T-helper 2 cell treated with Interferon-gamma antibody and Interleukin-4, amounts not matched to agents 5 μg/mL and 100 μg/mL, for 36 hours (primary cell): ENCODE measurements at regions not wholly inside any gene's neighbourhood (a gene's known extent, or its start where the extent isn't known, plus 50 kb on each side); places are given as distances from the start of the nearest gene placed in this dataset.

Experiments
- DNase-seq: peaks from one replicate; pipeline ENCODE4 v3.0.0; 2021; ENCODE audit warnings: low spot score
- H3K27ac Mint-ChIP-seq: one replicate; pipeline ENCODE4 v1.8.0; 2021; ENCODE audit warnings: mild to moderate bottlenecking, mixed read lengths
- H3K27me3 Mint-ChIP-seq: one replicate; pipeline ENCODE4 v1.8.0; 2021; ENCODE audit warnings: low read depth, mixed read lengths
- H3K36me3 Mint-ChIP-seq: one replicate; pipeline ENCODE4 v1.8.0; 2021; ENCODE audit warnings: low read depth, mixed read lengths
- H3K4me1 Mint-ChIP-seq: one replicate; pipeline ENCODE4 v1.8.0; 2021; ENCODE audit warnings: low read depth, mixed read lengths
- H3K4me3 Mint-ChIP-seq: one replicate; pipeline ENCODE4 v1.8.0; 2022; ENCODE audit warnings: mild to moderate bottlenecking, moderate library complexity, mixed read lengths
- H3K9me3 Mint-ChIP-seq: one replicate; pipeline ENCODE4 v1.8.0; 2021; ENCODE audit warnings: mixed read lengths

GRCh38 chr1:57494530-57495079 lies 70.7 kb upstream of the DAB1 start:
- H3K27me3 Mint-ChIP-seq = no peaks in the 10 kb centered on the region
- H3K4me3 Mint-ChIP-seq = no peak overlapping the region
- H3K9me3 Mint-ChIP-seq = no peaks in the 10 kb centered on the region
- H3K36me3 Mint-ChIP-seq = no peaks in the 10 kb centered on the region
- H3K4me1 Mint-ChIP-seq = no peaks in the 10 kb centered on the region
- H3K27ac Mint-ChIP-seq = no peak overlapping the region
- no peak for DNase-seq

GRCh38 chr1:57492586-57493226 lies 68.8 kb upstream of the DAB1 start:
- Mint-ChIP-seq H3K4me3 (no peak overlapping the region), H3K36me3 (no peaks in the 10 kb centered on the region), H3K27me3 (no peaks in the 10 kb centered on the region), H3K4me1 (no peaks in the 10 kb centered on the region), H3K27ac (no peak overlapping the region), H3K9me3 (no peaks in the 10 kb centered on the region)
- DNase-seq = no peak

- H3K4me3 Mint-ChIP-seq = no peak overlapping the region
- H3K4me1 Mint-ChIP-seq = no peaks in the 10 kb centered on the region
- no peaks in the 10 kb centered on the region for H3K9me3 Mint-ChIP-seq
- no peaks in the 10 kb centered on the region for H3K36me3 Mint-ChIP-seq
- H3K27ac Mint-ChIP-seq = no peak overlapping the region
- DNase-seq = no peak
- no peaks in the 10 kb centered on the region for H3K27me3 Mint-ChIP-seq
Measured at GRCh38 chr1:57489358-57490036, 65.6 kb upstream of the DAB1 start.

GRCh38 chr1:57485643-57486042 lies 61.8 kb upstream of the DAB1 start:
- no peaks in the 10 kb centered on the region for H3K27me3 Mint-ChIP-seq
- no peaks in the 10 kb centered on the region for H3K4me1 Mint-ChIP-seq
- H3K4me3 Mint-ChIP-seq = no peak overlapping the region
- H3K9me3 Mint-ChIP-seq = no peaks in the 10 kb centered on the region
- no peaks in the 10 kb centered on the region for H3K36me3 Mint-ChIP-seq
- no peak for DNase-seq
- no peak overlapping the region for H3K27ac Mint-ChIP-seq

GRCh38 chr1:57483954-57484353 lies 60.1 kb upstream of the DAB1 start:
- no peak overlapping the region for H3K27ac Mint-ChIP-seq
- H3K4me3 Mint-ChIP-seq = no peak overlapping the region
- H3K27me3 Mint-ChIP-seq = no peaks in the 10 kb centered on the region
- H3K36me3 Mint-ChIP-seq = no peaks in the 10 kb centered on the region
- H3K4me1 Mint-ChIP-seq = no peaks in the 10 kb centered on the region
- no peak for DNase-seq
- H3K9me3 Mint-ChIP-seq = no peaks in the 10 kb centered on the region

GRCh38 chr1:57479471-57479870 lies 55.6 kb upstream of the DAB1 start:
- Mint-ChIP-seq H3K4me1 (no peaks in the 10 kb centered on the region), H3K9me3 (no peaks in the 10 kb centered on the region), H3K36me3 (no peaks in the 10 kb centered on the region)

GRCh38 chr1:57475366-57475765 lies 51.5 kb upstream of the DAB1 start:
- Mint-ChIP-seq H3K4me1 (no peaks in the 10 kb centered on the region), H3K9me3 (no peaks in the 10 kb centered on the region), H3K27me3 (no peaks in the 10 kb centered on the region), H3K36me3 (no peaks in the 10 kb centered on the region), H3K27ac (no peak overlapping the region), H3K4me3 (no peak overlapping the region)
- DNase-seq = no peak

More at GRCh38 chr1:57479471-57479870, 55.6 kb upstream of the DAB1 start:
- Mint-ChIP-seq H3K4me3 (no peak overlapping the region), H3K27me3 (no peaks in the 10 kb centered on the region), H3K27ac (no peak overlapping the region)
- no peak for DNase-seq

- H3K27ac Mint-ChIP-seq = no peak overlapping the region
- H3K9me3 Mint-ChIP-seq = no peaks in the 10 kb centered on the region
- no peaks in the 10 kb centered on the region for H3K36me3 Mint-ChIP-seq
Measured at GRCh38 chr1:57474137-57474750, 50.4 kb upstream of the DAB1 start.

More at GRCh38 chr1:57474137-57474750, 50.4 kb upstream of the DAB1 start:
- no peaks in the 10 kb centered on the region for H3K27me3 Mint-ChIP-seq
- no peaks in the 10 kb centered on the region for H3K4me1 Mint-ChIP-seq
- DNase-seq = no peak
- no peak overlapping the region for H3K4me3 Mint-ChIP-seq
